ENCODE measurements at regions not wholly inside any gene's neighbourhood (a gene's known extent, or its start where the extent isn't known, plus 50 kb on each side); places are given as distances from the start of the nearest gene placed in this dataset.

GRCh38 chr21:38027901-38028498 is 111.7 kb upstream of the KCNJ6 start:
- Histone ChIP-seq H3K27ac (ENCODE audit: low read length) (no peak overlapping the region), H3K36me3 (ENCODE audit: control insufficient read depth, insufficient read depth, low read length) (no peaks in the 10 kb centered on the region), H3K9me3 (ENCODE audit: control insufficient read depth, insufficient read depth, low read depth, low read length) (no peaks in the 10 kb centered on the region), H3K27me3 (ENCODE audit: control insufficient read depth, insufficient read depth, low read length) (no peaks in the 10 kb centered on the region), H3K4me1 (ENCODE audit: control insufficient read depth, insufficient read depth, low read length) (no peaks in the 10 kb centered on the region), H3K4me3 (ENCODE audit: low read depth in 2 of 2, low read length in 2 of 2) (no peak overlapping the region)
- intact Hi-C loops (cut with micrococcal nuclease; ENCODE audit: unreplicated experiment) (no loop called here), in situ Hi-C loops (cut with HindIII; ENCODE audit: low pct_unique_long_range_greater_than_20kb, low sequenced_read_pairs) (no loop called here)
- ATAC-seq (no peak), DNase-seq (ENCODE audit: low read depth, low spot score) (no peak)
- TF ChIP-seq POLR2AphosphoS5 (IDR thresholded peaks at IDR 0.05; ENCODE audit: low read depth, low read length), result no peak
- TF ChIP-seq, protein P1, sequence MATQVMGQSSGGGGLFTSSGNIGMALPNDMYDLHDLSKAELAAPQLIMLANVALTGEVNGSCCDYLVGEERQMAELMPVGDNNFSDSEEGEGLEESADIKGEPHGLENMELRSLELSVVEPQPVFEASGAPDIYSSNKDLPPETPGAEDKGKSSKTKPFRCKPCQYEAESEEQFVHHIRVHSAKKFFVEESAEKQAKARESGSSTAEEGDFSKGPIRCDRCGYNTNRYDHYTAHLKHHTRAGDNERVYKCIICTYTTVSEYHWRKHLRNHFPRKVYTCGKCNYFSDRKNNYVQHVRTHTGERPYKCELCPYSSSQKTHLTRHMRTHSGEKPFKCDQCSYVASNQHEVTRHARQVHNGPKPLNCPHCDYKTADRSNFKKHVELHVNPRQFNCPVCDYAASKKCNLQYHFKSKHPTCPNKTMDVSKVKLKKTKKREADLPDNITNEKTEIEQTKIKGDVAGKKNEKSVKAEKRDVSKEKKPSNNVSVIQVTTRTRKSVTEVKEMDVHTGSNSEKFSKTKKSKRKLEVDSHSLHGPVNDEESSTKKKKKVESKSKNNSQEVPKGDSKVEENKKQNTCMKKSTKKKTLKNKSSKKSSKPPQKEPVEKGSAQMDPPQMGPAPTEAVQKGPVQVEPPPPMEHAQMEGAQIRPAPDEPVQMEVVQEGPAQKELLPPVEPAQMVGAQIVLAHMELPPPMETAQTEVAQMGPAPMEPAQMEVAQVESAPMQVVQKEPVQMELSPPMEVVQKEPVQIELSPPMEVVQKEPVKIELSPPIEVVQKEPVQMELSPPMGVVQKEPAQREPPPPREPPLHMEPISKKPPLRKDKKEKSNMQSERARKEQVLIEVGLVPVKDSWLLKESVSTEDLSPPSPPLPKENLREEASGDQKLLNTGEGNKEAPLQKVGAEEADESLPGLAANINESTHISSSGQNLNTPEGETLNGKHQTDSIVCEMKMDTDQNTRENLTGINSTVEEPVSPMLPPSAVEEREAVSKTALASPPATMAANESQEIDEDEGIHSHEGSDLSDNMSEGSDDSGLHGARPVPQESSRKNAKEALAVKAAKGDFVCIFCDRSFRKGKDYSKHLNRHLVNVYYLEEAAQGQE (IDR thresholded peaks at IDR 0.05; ENCODE audit: insufficient read depth in 1 of 2, low read depth in 2 of 2, low read length in 1 of 2), result no peak
- TF ChIP-seq, protein P2, sequence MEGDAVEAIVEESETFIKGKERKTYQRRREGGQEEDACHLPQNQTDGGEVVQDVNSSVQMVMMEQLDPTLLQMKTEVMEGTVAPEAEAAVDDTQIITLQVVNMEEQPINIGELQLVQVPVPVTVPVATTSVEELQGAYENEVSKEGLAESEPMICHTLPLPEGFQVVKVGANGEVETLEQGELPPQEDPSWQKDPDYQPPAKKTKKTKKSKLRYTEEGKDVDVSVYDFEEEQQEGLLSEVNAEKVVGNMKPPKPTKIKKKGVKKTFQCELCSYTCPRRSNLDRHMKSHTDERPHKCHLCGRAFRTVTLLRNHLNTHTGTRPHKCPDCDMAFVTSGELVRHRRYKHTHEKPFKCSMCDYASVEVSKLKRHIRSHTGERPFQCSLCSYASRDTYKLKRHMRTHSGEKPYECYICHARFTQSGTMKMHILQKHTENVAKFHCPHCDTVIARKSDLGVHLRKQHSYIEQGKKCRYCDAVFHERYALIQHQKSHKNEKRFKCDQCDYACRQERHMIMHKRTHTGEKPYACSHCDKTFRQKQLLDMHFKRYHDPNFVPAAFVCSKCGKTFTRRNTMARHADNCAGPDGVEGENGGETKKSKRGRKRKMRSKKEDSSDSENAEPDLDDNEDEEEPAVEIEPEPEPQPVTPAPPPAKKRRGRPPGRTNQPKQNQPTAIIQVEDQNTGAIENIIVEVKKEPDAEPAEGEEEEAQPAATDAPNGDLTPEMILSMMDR (IDR thresholded peaks at IDR 0.05), result no peak
- TF ChIP-seq TCF7L2 (IDR thresholded peaks at IDR 0.05; ENCODE audit: low read depth, low read length), result no peak
- TF ChIP-seq SIN3A (IDR thresholded peaks at IDR 0.05; ENCODE audit: borderline replicate concordance, insufficient read depth, low read depth, low read length), result no peak
- POLR2A ChIA-PET, result no interaction called here
- CTCF ChIA-PET, result no interaction called here
- no TSS peak for BruUV-seq (replicated peaks)

GRCh38 chr21:38032082-38032801 is 116.0 kb upstream of the KCNJ6 start:
- ChIA-PET POLR2A (no interaction called here), CTCF (no interaction called here)
- Histone ChIP-seq H3K27ac (ENCODE audit: low read length) (no peak overlapping the region), H3K9me3 (ENCODE audit: control insufficient read depth, insufficient read depth, low read depth, low read length) (no peaks in the 10 kb centered on the region), H3K4me3 (ENCODE audit: low read depth in 2 of 2, low read length in 2 of 2) (no peak overlapping the region), H3K36me3 (ENCODE audit: control insufficient read depth, insufficient read depth, low read length) (no peaks in the 10 kb centered on the region), H3K4me1 (ENCODE audit: control insufficient read depth, insufficient read depth, low read length) (no peaks in the 10 kb centered on the region), H3K27me3 (ENCODE audit: control insufficient read depth, insufficient read depth, low read length) (no peaks in the 10 kb centered on the region; the same call in 1 of the 2 replicates)
- ATAC-seq (no peak), DNase-seq (ENCODE audit: low read depth, low spot score) (no peak)
- intact Hi-C loops (cut with micrococcal nuclease; ENCODE audit: unreplicated experiment), result no loop called here
- TF ChIP-seq, protein P1 (IDR thresholded peaks at IDR 0.05; ENCODE audit: insufficient read depth in 1 of 2, low read depth in 2 of 2, low read length in 1 of 2), result no peak
- TF ChIP-seq POLR2AphosphoS5 (IDR thresholded peaks at IDR 0.05; ENCODE audit: low read depth, low read length), result no peak
- no peak for TF ChIP-seq SIN3A (IDR thresholded peaks at IDR 0.05; ENCODE audit: borderline replicate concordance, insufficient read depth, low read depth, low read length)
- TF ChIP-seq, protein P2 (IDR thresholded peaks at IDR 0.05), result no peak
- TF ChIP-seq TCF7L2 (IDR thresholded peaks at IDR 0.05; ENCODE audit: low read depth, low read length), result no peak
- in situ Hi-C loops (cut with HindIII; ENCODE audit: low pct_unique_long_range_greater_than_20kb, low sequenced_read_pairs), result no loop called here
- no TSS peak for BruUV-seq (replicated peaks)
